ENCODE measurements at regions not wholly inside any gene's neighbourhood (a gene's known extent, or its start where the extent isn't known, plus 50 kb on each side); places are given as distances from the start of the nearest gene placed in this dataset.

- DNase-seq = no peak
Observed at GRCh38 chr2:58971511-58972360, 730.6 kb upstream of the FANCL start.

DNA sequence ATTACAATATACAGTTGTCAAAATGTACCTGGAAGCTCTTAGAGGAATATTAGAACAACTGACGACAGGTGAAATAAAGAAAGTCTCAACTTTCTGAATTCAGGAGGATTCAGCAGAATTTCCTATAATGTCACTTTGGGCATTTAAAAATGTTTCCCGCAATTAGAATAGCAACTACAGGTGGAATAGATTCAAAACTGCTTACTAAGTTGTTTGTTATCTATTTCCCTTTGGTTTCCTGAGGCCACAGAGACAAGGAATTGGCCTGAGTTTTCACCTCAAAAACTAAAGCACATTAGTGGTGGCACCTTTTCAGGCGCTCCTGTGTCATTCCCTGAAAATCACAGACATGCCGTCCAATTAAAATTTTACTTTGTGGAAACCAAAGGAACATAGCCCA lies 729.2 kb upstream of the FANCL start:
- no peak for DNase-seq

GRCh38 chr2:58968885-58969284 lies 727.8 kb upstream of the FANCL start:
- no peak for DNase-seq

DNA sequence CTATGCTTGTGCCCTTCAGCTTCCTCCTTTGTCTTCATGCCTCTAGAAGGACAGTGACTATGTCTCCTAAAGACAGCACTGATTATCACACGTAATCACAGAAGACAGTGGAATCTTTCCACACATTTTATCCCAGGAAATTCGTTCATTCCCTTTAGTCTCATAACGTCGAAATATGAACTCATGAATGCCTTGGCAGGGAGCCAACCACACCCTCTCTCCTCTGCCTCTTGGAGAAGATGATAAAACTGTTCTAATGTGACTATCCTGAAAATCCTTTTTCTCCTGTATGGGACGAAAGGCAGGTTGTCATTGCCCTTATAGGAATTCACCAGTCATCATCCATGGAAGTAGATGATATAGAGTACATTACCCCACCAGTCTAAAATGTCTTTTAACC lies 726.6 kb upstream of the FANCL start:
- DNase-seq = no peak

- no peak for DNase-seq
Observed at GRCh38 chr2:58965602-58966001, 724.5 kb upstream of the FANCL start.

- DNase-seq = no peak
Observed at GRCh38 chr2:58959996-58960395, 718.9 kb upstream of the FANCL start.

DNA sequence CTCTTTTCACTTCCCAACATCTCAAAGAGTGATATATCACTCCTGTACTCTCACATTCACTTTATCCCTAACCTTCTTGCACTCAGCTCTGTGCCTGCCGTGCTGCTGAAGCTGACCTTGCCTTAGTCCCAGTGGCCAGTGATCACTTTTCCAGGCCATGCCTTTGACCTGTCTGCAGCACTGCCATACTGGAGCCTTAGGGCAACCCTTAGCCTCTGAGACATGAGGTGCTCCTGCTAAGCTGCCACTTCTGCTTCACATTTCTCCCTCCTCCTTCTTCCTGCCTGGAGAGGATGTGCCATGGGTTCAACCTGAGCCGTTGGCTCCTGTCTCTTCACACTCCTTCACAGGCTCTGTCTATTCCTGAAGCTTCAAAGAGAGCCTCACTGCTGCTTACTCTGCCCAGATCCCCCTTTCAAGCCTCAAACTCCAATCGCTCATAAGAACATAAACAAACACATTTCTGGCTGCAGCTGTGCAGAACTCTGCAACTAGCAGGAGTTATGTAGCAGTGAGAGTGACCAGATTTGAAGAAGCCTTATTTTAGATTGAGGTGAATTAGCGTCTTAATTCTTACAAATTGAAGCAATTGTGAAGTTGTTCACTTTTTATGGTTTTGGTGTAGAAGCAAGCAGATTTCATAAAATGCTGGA lies 716.2 kb upstream of the FANCL start:
- no peak for DNase-seq

DNA sequence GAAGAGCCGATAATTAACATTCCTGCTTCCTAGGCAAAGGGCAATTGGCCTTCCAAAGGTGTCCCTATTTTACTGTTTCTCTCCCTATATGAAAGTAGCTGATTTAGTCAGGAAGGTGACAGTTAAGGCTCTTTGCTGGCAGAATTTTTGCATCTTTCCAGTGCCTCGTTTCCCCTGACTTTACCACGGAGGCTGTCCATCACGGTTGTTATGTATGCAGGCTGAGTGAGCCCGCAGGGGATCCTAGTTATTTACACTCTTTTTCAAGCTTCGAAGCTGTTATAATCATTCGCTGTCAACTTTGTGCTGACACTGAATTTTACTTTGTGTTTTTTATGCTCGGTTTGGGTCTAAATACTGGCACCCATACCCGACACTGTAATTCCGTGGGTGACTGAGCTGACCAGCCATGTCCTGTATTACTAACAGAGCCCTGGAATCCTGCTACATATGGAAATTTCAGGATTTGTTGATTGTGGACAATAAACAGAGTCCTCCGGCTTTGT lies 713.8 kb upstream of the FANCL start:
- DNase-seq = no peak

GRCh38 chr2:58951722-58952121 lies 710.6 kb upstream of the FANCL start:
- no peak for DNase-seq

GRCh38 chr2:58950795-58951462 lies 709.8 kb upstream of the FANCL start:
- DNase-seq = no peak

GRCh38 chr2:58939388-58939787 lies 698.3 kb upstream of the FANCL start:
- no peak for DNase-seq

DNA sequence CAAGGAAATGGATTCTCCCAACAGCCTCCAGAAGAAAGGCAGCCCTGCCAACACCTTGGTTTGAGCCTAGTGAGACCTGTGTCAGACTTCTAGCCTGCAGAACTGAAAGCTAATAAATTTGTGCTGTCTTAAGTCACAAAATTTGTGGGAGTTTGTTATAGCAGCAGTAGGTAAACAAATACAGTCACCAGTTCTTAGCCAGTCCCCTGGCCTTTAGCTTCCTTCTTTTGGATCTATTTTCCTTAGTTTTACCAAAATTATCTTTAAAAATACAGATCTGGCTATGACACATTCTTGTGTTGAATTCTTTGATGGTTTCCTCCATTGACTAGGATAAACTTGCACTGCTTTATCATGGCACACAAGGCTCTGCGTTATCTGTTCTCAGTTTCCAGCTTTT lies 697.9 kb upstream of the FANCL start:
- DNase-seq = no peak

- DNase-seq = no peak
Observed at GRCh38 chr2:58932801-58933200, 691.7 kb upstream of the FANCL start.

- DNase-seq = no peak
Observed at GRCh38 chr2:58930537-58930936, 689.4 kb upstream of the FANCL start.

DNA sequence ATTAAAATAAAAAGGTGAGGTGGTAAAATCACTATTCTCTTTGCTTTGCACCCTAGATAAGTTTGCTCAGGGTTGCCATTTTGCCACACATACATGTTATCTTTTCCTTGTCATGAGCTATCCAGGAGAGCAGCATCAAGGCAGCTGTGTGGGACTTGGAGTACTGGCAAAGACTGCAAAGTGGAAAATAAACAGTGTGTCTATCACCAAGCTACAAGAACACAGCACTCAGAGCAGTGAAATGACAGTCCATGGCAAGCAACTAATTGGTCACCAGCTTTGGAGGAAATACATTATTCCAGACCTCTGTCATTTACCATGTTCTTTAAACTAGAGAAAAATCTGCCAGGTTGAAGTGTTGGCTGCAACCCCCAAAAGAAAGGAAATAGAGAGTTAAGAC lies 687.8 kb upstream of the FANCL start:
- DNase-seq = no peak

- no peak for DNase-seq
Observed at GRCh38 chr2:58928391-58928790, 687.3 kb upstream of the FANCL start.

DNA sequence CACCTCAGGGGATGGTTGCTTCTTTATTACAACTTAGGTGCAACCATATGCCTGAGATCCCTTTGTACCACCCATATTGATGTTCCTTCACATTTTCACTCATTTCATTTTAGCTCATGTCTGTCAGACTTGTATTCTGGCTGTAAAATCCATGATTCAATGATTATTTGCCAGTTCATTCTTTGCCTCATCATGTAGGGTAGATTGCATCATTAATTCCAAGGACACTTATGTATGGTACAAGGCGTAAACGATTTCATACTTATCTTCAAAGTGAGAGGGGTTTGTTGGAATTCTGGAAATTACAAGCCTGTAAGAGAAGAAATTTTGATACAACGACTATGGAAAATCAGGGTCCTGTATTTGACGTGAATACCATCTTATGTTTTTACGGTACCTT lies 685.0 kb upstream of the FANCL start:
- no peak for DNase-seq

DNA sequence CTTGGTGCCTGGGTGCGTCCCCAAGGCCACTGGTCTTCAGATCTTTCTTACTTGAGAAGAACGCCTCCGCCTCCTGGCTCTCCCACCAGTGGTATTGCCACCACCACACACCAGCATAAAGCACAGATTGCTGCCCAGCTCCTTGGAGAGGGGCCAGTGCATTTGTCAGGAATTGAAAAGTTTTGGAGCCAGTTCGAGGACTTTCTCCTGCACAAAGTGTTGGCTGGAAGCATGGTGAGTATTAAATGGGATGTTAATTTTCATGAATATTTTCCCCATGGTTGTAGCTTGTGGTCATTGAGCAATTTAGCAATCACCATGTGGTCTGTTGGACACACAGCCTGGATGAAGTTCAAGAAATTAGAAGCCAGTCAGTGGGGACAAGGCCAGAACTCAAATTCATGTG lies 684.6 kb upstream of the FANCL start:
- DNase-seq = no peak

GRCh38 chr2:58923869-58924268 lies 682.7 kb upstream of the FANCL start:
- no peak for DNase-seq

DNA sequence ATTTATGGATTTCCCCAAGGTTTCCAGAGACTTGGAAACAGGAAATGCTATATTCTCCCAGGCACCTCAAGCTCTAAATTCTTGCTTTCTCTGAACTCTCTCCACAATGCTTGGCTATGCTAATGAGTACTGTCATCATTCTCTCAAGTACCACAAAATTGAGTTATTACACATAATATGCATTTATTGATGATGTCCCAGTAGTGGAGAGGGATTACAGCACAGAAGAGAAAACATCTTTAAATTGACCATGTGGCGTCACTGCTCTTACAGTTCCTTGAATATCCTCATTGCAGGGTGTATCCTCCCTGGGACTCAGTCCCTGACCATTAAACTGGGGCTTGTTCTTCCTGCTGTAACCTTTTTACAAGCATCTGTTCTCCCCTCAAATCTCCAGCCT lies 681.1 kb upstream of the FANCL start:
- no peak for DNase-seq

DNA sequence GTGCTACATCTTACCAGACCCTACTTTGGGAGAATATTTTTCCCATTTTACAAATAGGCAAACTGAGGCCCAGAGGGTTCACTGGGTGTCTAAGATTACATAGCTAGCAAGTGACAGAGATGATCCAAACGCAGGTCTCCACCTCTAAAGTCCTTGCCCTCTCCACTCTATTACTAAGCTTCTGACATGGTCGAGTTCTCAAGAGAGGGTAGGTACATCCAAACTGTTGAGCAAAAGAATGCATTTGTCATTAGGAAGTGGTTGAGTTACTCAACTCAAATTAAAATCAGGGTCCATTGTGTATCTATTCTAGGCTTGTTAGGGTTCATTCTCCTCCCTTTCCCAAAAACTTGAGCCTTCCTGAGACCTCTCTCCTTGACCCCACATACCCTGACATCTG lies 680.6 kb upstream of the FANCL start:
- no peak for DNase-seq

GRCh38 chr2:58920001-58920400 lies 678.9 kb upstream of the FANCL start:
- no peak for DNase-seq

DNA sequence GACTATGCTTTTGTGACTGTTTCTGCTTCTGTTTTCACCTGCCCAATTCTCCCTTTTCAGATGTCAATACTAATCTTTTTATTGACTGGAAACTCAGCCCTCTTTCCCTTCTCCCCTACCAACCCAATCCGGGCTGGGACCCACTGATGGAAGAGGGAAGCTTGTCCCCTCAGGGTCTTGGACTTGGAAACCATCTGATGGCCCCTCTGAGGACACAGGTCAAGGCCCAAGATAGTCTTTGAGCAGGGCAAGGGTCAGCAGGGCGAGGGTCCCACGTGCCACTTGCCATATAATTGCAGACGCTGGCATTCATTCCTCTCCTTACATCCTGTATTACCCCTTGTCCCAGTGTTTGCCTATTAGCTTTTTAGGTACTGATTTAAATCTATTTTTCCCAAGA lies 678.2 kb upstream of the FANCL start:
- DNase-seq = no peak

DNA sequence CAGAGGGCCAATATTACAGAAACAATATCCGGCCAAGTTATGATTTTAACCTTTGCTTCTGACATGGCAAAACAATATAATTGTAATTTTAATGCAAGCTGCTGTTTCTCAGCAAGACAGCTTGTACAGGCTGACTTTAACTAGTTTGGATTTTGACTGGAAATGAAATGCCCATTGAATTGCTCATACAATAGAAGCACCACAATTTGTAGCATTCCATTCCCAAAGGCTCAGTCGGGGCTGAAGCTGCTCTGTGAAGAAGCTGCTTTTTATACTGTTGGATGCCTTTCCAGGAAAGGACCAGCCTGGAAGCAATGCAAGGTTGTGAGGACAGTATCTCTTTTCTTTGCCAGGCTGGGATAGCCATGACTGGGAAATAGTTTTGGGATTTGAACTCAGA lies 677.0 kb upstream of the FANCL start:
- DNase-seq = no peak

All from stimulated activated CD4-positive, alpha-beta T cell treated with anti-CD3 and anti-CD28 coated beads, Interleukin-1b, Interleukin-23, amount 100 ng/mL, for 48 hours (primary cell).